SK-N-SH (cell line): ENCODE measurements at regions not wholly inside any gene's neighbourhood (a gene's known extent, or its start where the extent isn't known, plus 50 kb on each side); places are given as distances from the start of the nearest gene placed in this dataset.

Source experiments
- CTCF ChIA-PET: fragments of 300-600, 350-600 bp; formaldehyde crosslinking; extraction: SDS; loops from one replicate; lab custom pipeline; 2021; lab: Yijun Ruan, JAX
- POLR2A ChIA-PET: fragments of 350-600 bp; sonication (Branson Sonifier 250); formaldehyde crosslinking; extraction: SDS; loops from one replicate; lab custom pipeline; 2020; ENCODE audit warnings: antibody characterized with exemption, inconsistent platforms; lab: Yijun Ruan, JAX
- DNase-seq: peaks from one replicate; pipeline ENCODE4 v3.0.0; 2012
- H2AFZ ChIP-seq: fragments of 200-600 bp; sonication (generic); 2 replicates; pipeline ENCODE4 v1.8.1; 2016; ENCODE audit warnings: antibody characterized with exemption, mild to moderate bottlenecking, low read depth
- H3F3A ChIP-seq: fragments of 200-600 bp; sonication (generic); replicated peaks from 2 replicates; pipeline ENCODE3; 2016; ENCODE audit warnings: antibody characterized with exemption, mild to moderate bottlenecking; ENCODE audit not compliant: insufficient read depth
- H3K27ac ChIP-seq, 2 experiments: fragments of 200-500 bp in 1 of 2; fragments of 200-600 bp in 1 of 2; sonication (Bioruptor generic) in 1 of 2; sonication (generic), shearing (Covaris generic) in 1 of 2; 2 replicates each; pipeline versions ENCODE4 v1.5.1 to v1.6.1; 2014 to 2016; ENCODE audit warnings: low read depth in 2 of 2, inconsistent platforms in 1 of 2, low read length in 1 of 2, mild to moderate bottlenecking in 1 of 2, mixed read lengths in 1 of 2
- H3K27me3 ChIP-seq: fragments of 200-600 bp; sonication (generic), shearing (Covaris generic); 2 replicates; pipeline ENCODE4 v1.6.1; 2016; ENCODE audit warnings: mixed run types; ENCODE audit not compliant: insufficient read depth
- H3K36me3 ChIP-seq, 2 experiments: fragments of 200-500 bp in 1 of 2; fragments of 200-600 bp in 1 of 2; sonication (Bioruptor generic) in 1 of 2; sonication (generic) in 1 of 2; replicated peaks in 1 of 2; 2 replicates each; pipeline versions ENCODE3 to v1.5.1; 2014 to 2016; ENCODE audit warnings: low read length in 1 of 2, mild to moderate bottlenecking in 1 of 2; ENCODE audit not compliant: insufficient read depth in 2 of 2, control insufficient read depth in 1 of 2
- H3K4me1 ChIP-seq, 2 experiments: fragments of 200-500 bp in 1 of 2; fragments of 200-600 bp in 1 of 2; sonication (Bioruptor generic) in 1 of 2; sonication (generic), shearing (Covaris generic) in 1 of 2; 2 replicates each; pipeline versions ENCODE4 v1.5.1 to v1.6.1; 2014 to 2016; ENCODE audit warnings: low read depth in 1 of 2, low read length in 1 of 2, mixed run types in 1 of 2; ENCODE audit not compliant: insufficient read depth in 2 of 2, control insufficient read depth in 1 of 2
- H3K4me2 ChIP-seq: fragments of 200-600 bp; sonication (generic), shearing (Covaris generic); 2 replicates; pipeline ENCODE4 v1.6.1; 2017; ENCODE audit warnings: mixed run types
- H3K4me3 ChIP-seq, 2 experiments: fragments of 200-500 bp in 1 of 2; fragments of 200-600 bp in 1 of 2; sonication (Bioruptor generic) in 1 of 2; sonication (generic), shearing (Covaris generic) in 1 of 2; 2 replicates each; pipeline versions ENCODE4 v1.5.1 to v1.8.1; 2014 to 2016; ENCODE audit warnings: low read depth in 2 of 2, inconsistent platforms in 1 of 2, low read length in 1 of 2, mild to moderate bottlenecking in 1 of 2, mixed read lengths in 1 of 2, moderate library complexity in 1 of 2
- H3K79me2 ChIP-seq: fragments of 200-600 bp; sonication (generic); 2 replicates; pipeline ENCODE4 v1.8.1; 2017; ENCODE audit warnings: mild to moderate bottlenecking; ENCODE audit not compliant: insufficient read depth
- H3K9ac ChIP-seq: fragments of 200-600 bp; sonication (generic); 2 replicates; pipeline ENCODE4 v1.6.1; 2017; ENCODE audit warnings: mixed run types
- H3K9me2 ChIP-seq: fragments of 200-600 bp; sonication (generic); 2 replicates; pipeline ENCODE4 v1.6.1; 2017; ENCODE audit warnings: mixed run types
- H3K9me3 ChIP-seq: fragments of 200-600 bp; sonication (generic); 2 replicates; pipeline ENCODE4 v1.6.1; 2017; ENCODE audit warnings: mixed run types, mild to moderate bottlenecking, moderate library complexity
- H4K20me1 ChIP-seq: fragments of 200-600 bp; sonication (generic); 2 replicates; pipeline ENCODE4 v1.6.1; 2017; ENCODE audit warnings: mild to moderate bottlenecking, mixed run types; ENCODE audit not compliant: insufficient read depth
- CHD2 ChIP-seq: fragments of 150-350 bp; IDR thresholded peaks from 2 replicates; pipeline ENCODE4 v1.6.1; 2018; ENCODE audit warnings: low read length; ENCODE audit not compliant: partially characterized antibody
- EP300 ChIP-seq, 2 experiments: IDR thresholded peaks; 2 replicates each; pipeline versions ENCODE4 v1.4.0 to v1.6.1; 2012; ENCODE audit warnings: borderline replicate concordance in 1 of 2, low read depth in 1 of 2, low read length in 1 of 2
- EZH2phosphoT487 ChIP-seq: fragments of 200-600 bp; sonication (generic); IDR thresholded peaks from 2 replicates; pipeline ENCODE4 v1.6.1; 2017; ENCODE audit warnings: low read depth, mixed run types, mild to moderate bottlenecking, antibody characterized with exemption, moderate library complexity, borderline replicate concordance
- GABPA ChIP-seq: IDR thresholded peaks from 2 replicates; pipeline ENCODE4 v1.4.0; 2012; ENCODE audit warnings: low read depth, mild to moderate bottlenecking
- GATA2 ChIP-seq: sonication (generic); formaldehyde crosslinking; IDR thresholded peaks from 2 replicates; pipeline ENCODE4 v1.5.0; 2020; ENCODE audit warnings: mild to moderate bottlenecking, missing genetic modification reagents
- MAX ChIP-seq: IDR thresholded peaks from 2 replicates; pipeline ENCODE4 v1.4.0; 2012; ENCODE audit warnings: low read depth
- NRF1 ChIP-seq: IDR thresholded peaks from 2 replicates; pipeline ENCODE4 v1.6.1; 2012; ENCODE audit warnings: low read depth, mild to moderate bottlenecking, low read length
- RXRA ChIP-seq: IDR thresholded peaks from 2 replicates; pipeline ENCODE4 v1.4.0; 2012; ENCODE audit warnings: low read depth, mild to moderate bottlenecking, borderline replicate concordance
- TEAD4 ChIP-seq: IDR thresholded peaks from 2 replicates; pipeline ENCODE4 v1.4.0; 2012; ENCODE audit warnings: mild to moderate bottlenecking, borderline replicate concordance; ENCODE audit not compliant: insufficient read depth
- USF1 ChIP-seq: IDR thresholded peaks from 2 replicates; pipeline ENCODE4 v1.4.0; 2012; ENCODE audit warnings: low read depth, borderline replicate concordance
- USF2 ChIP-seq: fragments of 150-350 bp; IDR thresholded peaks from 2 replicates; pipeline ENCODE4 v1.6.1; 2017; ENCODE audit warnings: antibody characterized with exemption, low read length, low read depth, borderline replicate concordance
- WGBS: methylation state at CpG from one replicate; pipeline ENCODE4 v1.1.6; 2017; ENCODE audit warnings: low lambda C conversion rate; 5-methylcytosine and 5-hydroxymethylcytosine counted together
- TF ChIP-seq, protein P1 (sequence below): IDR thresholded peaks from 2 replicates; pipeline ENCODE4 v1.4.0; 2012; ENCODE audit warnings: low read depth, borderline replicate concordance
- TF ChIP-seq, protein P2 (sequence below): IDR thresholded peaks from 2 replicates; pipeline ENCODE4 v1.6.1; 2012; ENCODE audit warnings: mild to moderate bottlenecking, low read depth, low read length, moderate library complexity

GRCh38 chr1:229064320-229065168, 206.4 kb upstream of the RAB4A start:
- Histone ChIP-seq H3K9me3 (no peaks in the 10 kb centered on the region), H3K27me3 (no peaks in the 10 kb centered on the region), H2AFZ (no peak overlapping the region), H4K20me1 (no peaks in the 10 kb centered on the region), H3K9me2 (no peaks in the 10 kb centered on the region), H3F3A (no peaks in the 10 kb centered on the region), H3K36me3 (no peaks in the 10 kb centered on the region), H3K27ac (no peak overlapping the region), H3K4me3 (no peak overlapping the region), H3K4me2 (no peak overlapping the region), H3K79me2 (no peaks in the 10 kb centered on the region)
- DNase-seq, result no peak
- POLR2A ChIA-PET, result no interaction called here
- WGBS, result 74% methylated on average over 12 of the region's 12 CpGs
- no peak for TF ChIP-seq CHD2
- TF ChIP-seq EP300 (IDR thresholded peaks at IDR 0.05; ENCODE audit: borderline replicate concordance in 1 of 2, low read depth in 1 of 2, low read length in 1 of 2), result no peak
- no peak for TF ChIP-seq USF1
- no peak for TF ChIP-seq GATA2 (CRISPR knock-in tag)
- TF ChIP-seq, protein P1, sequence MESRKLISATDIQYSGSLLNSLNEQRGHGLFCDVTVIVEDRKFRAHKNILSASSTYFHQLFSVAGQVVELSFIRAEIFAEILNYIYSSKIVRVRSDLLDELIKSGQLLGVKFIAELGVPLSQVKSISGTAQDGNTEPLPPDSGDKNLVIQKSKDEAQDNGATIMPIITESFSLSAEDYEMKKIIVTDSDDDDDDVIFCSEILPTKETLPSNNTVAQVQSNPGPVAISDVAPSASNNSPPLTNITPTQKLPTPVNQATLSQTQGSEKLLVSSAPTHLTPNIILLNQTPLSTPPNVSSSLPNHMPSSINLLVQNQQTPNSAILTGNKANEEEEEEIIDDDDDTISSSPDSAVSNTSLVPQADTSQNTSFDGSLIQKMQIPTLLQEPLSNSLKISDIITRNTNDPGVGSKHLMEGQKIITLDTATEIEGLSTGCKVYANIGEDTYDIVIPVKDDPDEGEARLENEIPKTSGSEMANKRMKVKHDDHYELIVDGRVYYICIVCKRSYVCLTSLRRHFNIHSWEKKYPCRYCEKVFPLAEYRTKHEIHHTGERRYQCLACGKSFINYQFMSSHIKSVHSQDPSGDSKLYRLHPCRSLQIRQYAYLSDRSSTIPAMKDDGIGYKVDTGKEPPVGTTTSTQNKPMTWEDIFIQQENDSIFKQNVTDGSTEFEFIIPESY, result no peak
- TF ChIP-seq USF2, result no peak
- TF ChIP-seq EZH2phosphoT487, result no peak
- TF ChIP-seq RXRA, result no peak
- no peak for TF ChIP-seq TEAD4
- TF ChIP-seq, all 33 proteins: peak for 0
- Histone ChIP-seq H3K9ac (no peak overlapping the region), H3K4me1 (peaks cover 4 to 18% of the 10 kb centered on the region in 2 experiments; a peak in 3 of 4 replicates)
- CTCF ChIA-PET, result interaction anchor here (1.0 kb wide), 1 partner anchor 16 kb away, joined by 3 read pairs; no protein-coding TSS in a partner anchor

DNA sequence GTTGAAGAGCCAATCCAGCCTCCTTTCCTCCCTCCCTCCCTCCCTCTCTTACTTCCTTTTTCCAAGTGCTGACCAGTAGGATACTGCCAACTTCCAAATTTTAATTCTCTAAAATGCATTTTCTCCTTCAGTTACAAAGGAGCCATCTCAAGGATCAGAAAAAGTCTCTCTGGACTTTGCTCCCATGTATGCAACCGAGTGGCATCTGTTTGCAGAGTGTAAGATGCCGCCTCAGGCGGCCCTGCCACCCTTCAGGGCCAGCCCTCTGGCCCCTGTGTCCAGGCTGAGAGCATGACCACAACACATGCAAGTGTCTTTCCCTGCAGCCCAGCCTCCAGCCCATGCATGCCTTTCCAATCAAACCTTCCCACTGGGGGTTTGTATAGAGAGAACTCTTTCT, 205.3 kb upstream of the RAB4A start:
- DNase-seq, result no peak
- CTCF ChIA-PET, result interaction anchor here (1.2 kb wide), 1 partner anchor 201 kb away, joined by 3 read pairs; no protein-coding TSS in a partner anchor
- no peak overlapping the region for H3K4me2 ChIP-seq
- POLR2A ChIA-PET, result no interaction called here
- no peaks in the 10 kb centered on the region for H3K79me2 ChIP-seq
- H3K4me3 ChIP-seq, result no peak overlapping the region
- H3F3A ChIP-seq, result no peaks in the 10 kb centered on the region
- no peaks in the 10 kb centered on the region for H3K9me3 ChIP-seq
- no peak overlapping the region for H3K27ac ChIP-seq
- no peak overlapping the region for H2AFZ ChIP-seq
- H3K27me3 ChIP-seq, result no peaks in the 10 kb centered on the region
- TF ChIP-seq MAX (no peak), RXRA (no peak), GABPA (no peak), NRF1 (no peak)
- TF ChIP-seq, protein P2, sequence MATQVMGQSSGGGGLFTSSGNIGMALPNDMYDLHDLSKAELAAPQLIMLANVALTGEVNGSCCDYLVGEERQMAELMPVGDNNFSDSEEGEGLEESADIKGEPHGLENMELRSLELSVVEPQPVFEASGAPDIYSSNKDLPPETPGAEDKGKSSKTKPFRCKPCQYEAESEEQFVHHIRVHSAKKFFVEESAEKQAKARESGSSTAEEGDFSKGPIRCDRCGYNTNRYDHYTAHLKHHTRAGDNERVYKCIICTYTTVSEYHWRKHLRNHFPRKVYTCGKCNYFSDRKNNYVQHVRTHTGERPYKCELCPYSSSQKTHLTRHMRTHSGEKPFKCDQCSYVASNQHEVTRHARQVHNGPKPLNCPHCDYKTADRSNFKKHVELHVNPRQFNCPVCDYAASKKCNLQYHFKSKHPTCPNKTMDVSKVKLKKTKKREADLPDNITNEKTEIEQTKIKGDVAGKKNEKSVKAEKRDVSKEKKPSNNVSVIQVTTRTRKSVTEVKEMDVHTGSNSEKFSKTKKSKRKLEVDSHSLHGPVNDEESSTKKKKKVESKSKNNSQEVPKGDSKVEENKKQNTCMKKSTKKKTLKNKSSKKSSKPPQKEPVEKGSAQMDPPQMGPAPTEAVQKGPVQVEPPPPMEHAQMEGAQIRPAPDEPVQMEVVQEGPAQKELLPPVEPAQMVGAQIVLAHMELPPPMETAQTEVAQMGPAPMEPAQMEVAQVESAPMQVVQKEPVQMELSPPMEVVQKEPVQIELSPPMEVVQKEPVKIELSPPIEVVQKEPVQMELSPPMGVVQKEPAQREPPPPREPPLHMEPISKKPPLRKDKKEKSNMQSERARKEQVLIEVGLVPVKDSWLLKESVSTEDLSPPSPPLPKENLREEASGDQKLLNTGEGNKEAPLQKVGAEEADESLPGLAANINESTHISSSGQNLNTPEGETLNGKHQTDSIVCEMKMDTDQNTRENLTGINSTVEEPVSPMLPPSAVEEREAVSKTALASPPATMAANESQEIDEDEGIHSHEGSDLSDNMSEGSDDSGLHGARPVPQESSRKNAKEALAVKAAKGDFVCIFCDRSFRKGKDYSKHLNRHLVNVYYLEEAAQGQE, result no peak
- no peak overlapping the region for H3K9ac ChIP-seq
- peaks cover 0 to 19% of the 10 kb centered on the region in 2 experiments; a peak in 1 of 4 replicates for H3K4me1 ChIP-seq
- no peaks in the 10 kb centered on the region for H3K9me2 ChIP-seq
- no peaks in the 10 kb centered on the region for H3K36me3 ChIP-seq
- WGBS, result 44% methylated on average over 3 of the region's 3 CpGs
- no peaks in the 10 kb centered on the region for H4K20me1 ChIP-seq
